IPS-18a (cell line): ENCODE measurements at regions not wholly inside any gene's neighbourhood (a gene's known extent, or its start where the extent isn't known, plus 50 kb on each side); places are given as distances from the start of the nearest gene placed in this dataset.

ENCODE experiments used
- H3K27ac ChIP-seq: one replicate; pipeline ENCODE4 v1.5.1; 2013; ENCODE audit warnings: low read length
- H3K27me3 ChIP-seq: one replicate; pipeline ENCODE4 v1.6.1; 2013; ENCODE audit warnings: mild to moderate bottlenecking, low read length; ENCODE audit not compliant: control insufficient read depth, insufficient read depth
- H3K36me3 ChIP-seq: one replicate; pipeline ENCODE4 v1.6.1; 2013; ENCODE audit warnings: low read depth, low read length; ENCODE audit not compliant: control insufficient read depth
- H3K4me1 ChIP-seq: one replicate; pipeline ENCODE4 v1.6.1; 2013; ENCODE audit warnings: low read depth, low read length; ENCODE audit not compliant: control insufficient read depth
- H3K4me3 ChIP-seq: one replicate; pipeline ENCODE4 v1.5.1; 2013; ENCODE audit warnings: low read length
- H3K9ac ChIP-seq: one replicate; pipeline ENCODE4 v1.6.1; 2013; ENCODE audit warnings: mild to moderate bottlenecking, low read length, moderate library complexity
- H3K9me3 ChIP-seq: one replicate; pipeline ENCODE4 v1.6.1; 2013; ENCODE audit warnings: low read depth, low read length; ENCODE audit not compliant: control insufficient read depth

DNA sequence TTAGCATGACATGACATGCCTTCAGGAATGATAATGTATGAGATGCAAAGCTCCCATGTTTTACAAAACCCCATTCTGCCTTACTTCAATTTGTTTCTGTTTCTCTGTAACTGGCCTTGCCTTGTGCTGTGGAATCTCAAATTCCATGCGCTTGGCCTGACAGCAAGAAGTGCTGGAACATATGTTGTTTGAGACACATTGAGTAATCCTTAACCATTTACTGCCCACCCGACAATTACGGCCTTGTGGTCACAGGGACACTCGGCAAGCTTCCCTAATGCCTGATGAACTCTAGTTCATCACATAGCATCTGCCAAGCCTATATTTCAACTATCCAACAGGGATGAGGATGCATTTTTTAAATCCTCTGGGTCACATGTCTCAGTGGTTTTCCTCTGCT lies 226.4 kb upstream of the CASK start:
- Histone ChIP-seq H3K4me1 (no peaks in the 10 kb centered on the region), H3K9me3 (peaks cover 17% of the 10 kb centered on the region), H3K36me3 (no peaks in the 10 kb centered on the region), H3K4me3 (no peak overlapping the region), H3K27ac (no peak overlapping the region), H3K27me3 (no peaks in the 10 kb centered on the region), H3K9ac (no peak overlapping the region)

DNA sequence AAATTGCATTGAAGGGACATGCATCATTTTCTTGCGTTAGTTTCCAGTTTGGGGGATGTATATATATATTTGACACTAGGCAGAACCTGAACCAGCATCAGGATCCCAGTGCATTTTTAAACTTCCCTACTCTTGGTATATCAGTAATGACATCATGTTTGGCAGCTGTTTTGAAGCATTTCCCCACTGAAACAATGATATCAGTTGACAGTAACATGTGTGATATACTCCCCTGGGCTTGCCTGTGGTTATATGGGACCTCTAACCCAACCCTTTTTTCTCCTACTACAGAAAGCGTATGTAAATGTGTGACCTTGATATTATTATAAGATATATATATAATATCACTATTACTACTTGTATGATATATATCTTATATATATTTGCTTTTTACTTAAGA lies 225.9 kb upstream of the CASK start:
- no peaks in the 10 kb centered on the region for H3K27me3 ChIP-seq
- H3K36me3 ChIP-seq, result no peaks in the 10 kb centered on the region

DNA sequence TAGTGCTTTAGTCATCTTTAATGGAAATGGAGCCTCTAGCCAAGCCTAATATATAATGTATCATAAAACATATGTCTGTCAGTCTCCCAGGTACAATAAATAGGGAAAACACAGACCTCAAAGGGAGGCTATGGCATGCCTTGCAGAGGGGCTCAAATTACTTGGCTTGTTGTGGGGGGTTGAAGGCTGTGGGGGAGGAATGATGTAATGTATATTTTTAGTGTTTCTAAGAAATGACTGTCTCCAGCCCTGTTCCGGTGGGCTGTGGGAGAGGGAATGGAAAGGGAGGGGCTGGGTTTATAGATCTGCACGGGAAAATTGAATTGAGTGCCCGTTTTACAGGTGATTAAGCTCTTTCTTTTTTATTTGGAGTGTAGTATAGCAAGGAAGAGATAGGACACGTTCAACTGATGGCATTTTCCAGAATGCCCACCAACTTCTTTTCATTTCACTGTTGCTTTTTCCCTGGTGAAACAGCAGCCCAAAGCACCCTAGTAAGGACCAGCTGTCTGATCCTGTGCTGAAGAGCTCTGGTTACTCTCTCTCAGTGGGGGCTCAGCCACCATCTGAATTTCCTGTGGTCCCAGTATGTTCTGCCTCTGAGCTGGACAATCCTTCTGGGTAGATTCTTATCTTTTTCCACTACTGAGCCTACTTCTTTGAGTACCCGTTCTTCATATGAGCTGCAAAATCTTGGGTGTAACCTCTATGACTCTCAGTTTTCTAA lies 220.7 kb upstream of the CASK start:
- Histone ChIP-seq H3K36me3 (no peaks in the 10 kb centered on the region), H3K4me1 (peaks cover 6% of the 10 kb centered on the region), H3K9me3 (peaks cover 13% of the 10 kb centered on the region), H3K4me3 (no peak overlapping the region), H3K9ac (no peak overlapping the region), H3K27me3 (no peaks in the 10 kb centered on the region), H3K27ac (no peak overlapping the region)

More for the DNA sequence above, 225.9 kb upstream of the CASK start:
- no peak overlapping the region for H3K4me3 ChIP-seq
- H3K4me1 ChIP-seq, result no peaks in the 10 kb centered on the region
- no peak overlapping the region for H3K9ac ChIP-seq
- no peak overlapping the region for H3K27ac ChIP-seq
- H3K9me3 ChIP-seq, result peaks cover 14% of the 10 kb centered on the region

DNA sequence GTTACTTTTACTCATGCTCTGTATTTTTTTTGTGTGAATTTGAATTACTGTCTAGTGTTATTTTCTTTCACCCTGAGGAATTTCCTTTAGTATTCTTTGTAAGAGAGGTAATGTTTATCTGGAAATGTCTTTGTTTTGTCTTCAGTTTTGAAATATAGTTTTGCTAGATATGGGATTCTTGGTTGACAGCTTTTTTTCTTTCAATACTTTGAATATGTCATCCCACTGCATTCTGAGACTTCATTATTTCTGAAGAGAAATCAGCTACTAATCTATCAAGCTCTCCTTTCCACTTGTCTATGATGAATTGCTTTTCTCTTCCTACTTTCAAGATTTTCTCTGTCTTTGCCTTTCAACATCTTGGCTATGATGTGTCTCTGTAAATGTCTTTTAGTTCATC lies 217.0 kb upstream of the CASK start:
- no peak overlapping the region for H3K27ac ChIP-seq
- H3K36me3 ChIP-seq, result no peaks in the 10 kb centered on the region
- H3K4me1 ChIP-seq, result peaks cover 6% of the 10 kb centered on the region
- H3K9me3 ChIP-seq, result peaks cover 11% of the 10 kb centered on the region
- H3K4me3 ChIP-seq, result no peak overlapping the region
- no peaks in the 10 kb centered on the region for H3K27me3 ChIP-seq
- H3K9ac ChIP-seq, result no peak overlapping the region

DNA sequence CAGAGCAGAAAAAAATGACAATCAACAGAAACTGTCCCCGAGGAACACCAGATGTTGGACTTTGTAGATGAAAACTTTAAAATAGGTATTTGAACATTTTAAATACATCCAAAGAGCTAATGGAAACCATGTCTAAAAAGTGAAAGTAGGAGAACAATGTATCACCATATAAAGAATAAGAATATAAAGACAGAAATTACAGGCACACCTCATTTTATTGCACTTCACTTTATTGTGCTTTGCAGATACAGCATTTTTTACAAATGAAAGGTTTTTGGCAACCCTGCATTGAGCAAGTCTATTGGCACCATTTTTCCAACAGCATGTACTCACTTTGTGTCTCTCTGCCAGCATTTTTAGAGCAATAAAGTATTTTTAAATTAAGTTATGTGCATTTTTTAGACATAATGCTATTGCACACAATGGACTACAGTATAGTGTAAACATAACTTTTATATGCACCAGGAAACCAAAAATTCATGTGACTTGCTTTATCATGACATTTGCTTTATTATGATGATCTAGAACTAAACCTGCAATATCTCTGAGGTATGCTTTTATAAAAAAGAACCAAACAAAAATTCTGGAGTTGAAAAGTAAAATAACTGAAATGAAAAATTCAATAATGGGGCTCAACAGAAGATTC lies 212.4 kb upstream of the CASK start:
- Histone ChIP-seq H3K36me3 (no peaks in the 10 kb centered on the region), H3K9ac (no peak overlapping the region), H3K27ac (no peak overlapping the region), H3K4me1 (no peaks in the 10 kb centered on the region), H3K27me3 (no peaks in the 10 kb centered on the region), H3K4me3 (no peak overlapping the region), H3K9me3 (peaks cover 23% of the 10 kb centered on the region)

DNA sequence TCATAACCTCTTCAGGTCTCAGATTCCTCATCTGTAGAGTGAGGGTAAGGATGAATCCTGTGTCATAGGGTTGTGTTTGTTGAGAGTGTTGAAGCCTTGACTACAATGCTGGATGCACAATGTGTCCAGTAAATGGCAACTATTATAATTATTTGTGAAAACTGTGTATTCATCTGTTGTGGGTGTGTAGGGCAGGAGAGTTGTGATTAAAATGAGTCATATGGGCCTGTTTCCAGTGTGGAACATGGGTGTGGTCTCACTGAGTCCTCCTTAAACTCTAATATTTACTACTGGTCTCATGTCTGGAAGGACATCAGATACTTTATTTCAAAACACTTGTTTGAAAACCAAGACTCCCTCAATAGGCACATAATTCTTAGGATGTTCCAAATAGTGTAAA lies 208.5 kb upstream of the CASK start:
- Histone ChIP-seq H3K4me1 (no peaks in the 10 kb centered on the region), H3K9ac (no peak overlapping the region), H3K27me3 (no peaks in the 10 kb centered on the region), H3K27ac (no peak overlapping the region), H3K36me3 (no peaks in the 10 kb centered on the region), H3K9me3 (peaks cover 29% of the 10 kb centered on the region), H3K4me3 (no peak overlapping the region)

DNA sequence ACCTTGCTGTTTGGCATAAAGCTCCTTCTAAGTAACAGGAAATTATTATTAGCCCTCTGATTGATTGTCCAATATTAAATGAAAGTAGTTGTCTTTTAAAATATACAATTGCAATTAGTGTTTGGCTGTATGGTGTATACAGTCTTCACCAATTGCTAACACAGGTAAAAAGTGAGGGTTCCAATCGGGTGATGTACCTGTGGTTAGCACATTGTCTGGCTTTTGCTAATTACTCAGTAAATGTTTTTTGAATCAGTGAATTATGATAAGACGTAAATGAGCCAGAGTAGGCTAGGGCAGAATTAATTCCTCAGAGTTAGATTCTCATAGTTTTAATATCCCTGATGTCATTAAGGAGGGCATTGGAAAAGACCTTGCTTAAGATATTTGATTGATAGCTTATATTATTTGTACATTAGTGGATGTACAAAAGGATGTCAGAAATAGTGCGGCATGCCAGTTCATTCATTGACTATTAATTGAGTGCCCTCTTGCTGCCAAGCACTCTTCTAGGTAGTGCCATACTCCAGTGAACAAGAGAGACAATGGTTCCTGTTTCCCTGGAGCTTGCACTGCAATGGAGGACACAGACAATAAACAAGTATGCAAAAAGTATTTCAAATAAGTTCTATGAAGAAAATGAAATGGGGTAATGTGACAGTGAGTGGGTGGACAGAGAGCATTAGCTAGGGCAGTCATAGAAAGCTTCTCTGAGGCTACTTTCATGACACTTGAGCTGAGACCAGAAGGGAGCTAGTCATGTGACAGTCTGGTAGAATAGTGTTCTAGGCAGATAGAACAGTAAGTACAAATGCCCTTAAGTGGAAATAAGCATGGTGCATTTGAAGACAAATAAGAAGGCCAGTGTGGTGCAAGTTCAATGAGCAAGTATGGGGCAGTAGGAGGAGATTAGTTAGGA lies 205.9 kb upstream of the CASK start:
- no peak overlapping the region for H3K9ac ChIP-seq
- no peaks in the 10 kb centered on the region for H3K36me3 ChIP-seq
- no peaks in the 10 kb centered on the region for H3K4me1 ChIP-seq
- no peaks in the 10 kb centered on the region for H3K27me3 ChIP-seq
- H3K9me3 ChIP-seq, result peaks cover 19% of the 10 kb centered on the region
- no peak overlapping the region for H3K4me3 ChIP-seq
- H3K27ac ChIP-seq, result no peak overlapping the region

DNA sequence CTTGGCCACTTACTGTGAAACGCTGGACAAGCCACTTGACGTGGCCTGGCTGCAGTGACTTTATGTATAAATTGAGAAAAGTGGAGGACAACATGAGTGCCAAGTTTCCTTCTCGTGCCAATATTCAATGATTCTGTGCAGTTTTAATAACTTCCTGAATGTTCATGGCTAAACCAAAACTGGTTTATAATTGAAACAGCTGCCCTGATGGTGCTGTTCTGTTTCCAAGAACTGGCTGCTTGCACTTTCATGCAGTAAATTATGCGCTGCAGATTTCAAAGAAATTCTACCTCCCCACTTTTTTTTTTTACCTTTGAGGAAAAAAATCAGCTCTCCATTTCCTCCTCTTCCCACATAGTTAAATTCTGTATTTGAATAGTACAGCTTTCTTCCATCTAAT lies 205.2 kb upstream of the CASK start:
- H3K36me3 ChIP-seq, result no peaks in the 10 kb centered on the region
- no peak overlapping the region for H3K9ac ChIP-seq
- no peak overlapping the region for H3K27ac ChIP-seq
- H3K9me3 ChIP-seq, result peaks cover 14% of the 10 kb centered on the region
- H3K4me3 ChIP-seq, result no peak overlapping the region
- H3K27me3 ChIP-seq, result no peaks in the 10 kb centered on the region
- H3K4me1 ChIP-seq, result no peaks in the 10 kb centered on the region

DNA sequence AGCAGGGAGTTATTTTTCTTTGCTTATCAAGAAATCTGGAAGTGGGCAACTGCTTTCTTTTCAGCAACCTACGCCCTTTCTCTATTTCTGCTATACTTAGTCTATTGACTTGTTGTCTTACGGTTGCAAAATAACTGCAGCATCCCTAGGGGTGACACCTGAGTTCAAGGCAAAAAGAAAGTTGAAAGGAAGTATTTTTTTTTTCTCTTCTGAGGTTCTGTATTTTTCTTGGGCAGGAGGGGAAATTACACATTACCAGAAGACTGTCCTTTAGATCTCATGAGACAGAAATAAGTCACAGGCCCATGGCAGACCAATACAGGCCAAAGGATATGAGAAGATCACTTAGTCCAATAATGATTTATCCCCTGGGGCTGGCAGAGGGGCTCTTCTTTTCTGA lies 204.7 kb upstream of the CASK start:
- no peaks in the 10 kb centered on the region for H3K27me3 ChIP-seq
- no peak overlapping the region for H3K9ac ChIP-seq
- no peaks in the 10 kb centered on the region for H3K36me3 ChIP-seq
- no peak overlapping the region for H3K4me3 ChIP-seq
- H3K27ac ChIP-seq, result no peak overlapping the region
- H3K9me3 ChIP-seq, result peaks cover 11% of the 10 kb centered on the region
- no peaks in the 10 kb centered on the region for H3K4me1 ChIP-seq

DNA sequence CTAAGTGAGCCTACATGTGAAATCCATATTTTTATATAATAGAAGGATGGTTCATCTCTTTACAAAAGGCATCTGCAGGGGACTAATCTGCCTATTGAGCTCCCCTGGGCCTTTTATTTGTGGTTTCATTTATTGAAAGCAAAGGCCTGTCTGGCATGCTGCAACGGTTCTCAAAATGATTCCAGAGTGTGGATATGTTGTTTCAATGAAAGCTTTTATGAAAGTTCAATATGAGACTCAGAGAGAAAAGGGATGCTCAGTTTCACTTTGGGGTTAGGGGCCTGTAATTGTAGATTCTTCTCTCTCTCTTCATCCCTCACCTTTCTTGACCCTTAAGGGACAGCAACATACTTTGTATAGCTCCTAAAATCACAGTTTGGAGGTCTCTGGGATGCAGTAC lies 204.2 kb upstream of the CASK start:
- Histone ChIP-seq H3K27ac (no peak overlapping the region), H3K4me1 (no peaks in the 10 kb centered on the region), H3K9ac (no peak overlapping the region), H3K27me3 (no peaks in the 10 kb centered on the region), H3K4me3 (no peak overlapping the region), H3K36me3 (no peaks in the 10 kb centered on the region), H3K9me3 (peaks cover 8% of the 10 kb centered on the region)

DNA sequence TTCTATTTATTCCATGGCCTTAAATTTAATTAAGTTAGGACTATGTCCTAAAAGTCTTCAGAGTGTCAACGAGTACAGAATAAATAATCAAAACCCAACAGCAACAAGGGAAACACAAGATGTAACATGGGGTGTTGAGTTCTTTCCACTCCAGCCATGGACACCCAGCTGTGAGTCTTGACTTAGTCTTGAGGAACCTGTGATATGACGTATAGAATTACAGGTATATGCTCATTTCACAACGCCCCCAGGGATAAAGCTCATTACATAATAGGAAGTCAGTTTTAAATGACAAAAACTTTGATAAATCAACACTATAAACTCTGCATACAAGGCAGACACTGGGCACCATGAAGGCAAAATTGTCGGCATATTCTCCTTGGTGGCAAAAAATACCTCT lies 200.0 kb upstream of the CASK start:
- H3K27me3 ChIP-seq, result no peaks in the 10 kb centered on the region
- H3K27ac ChIP-seq, result no peak overlapping the region
- no peak overlapping the region for H3K4me3 ChIP-seq
- H3K9me3 ChIP-seq, result peaks cover 6% of the 10 kb centered on the region
- H3K4me1 ChIP-seq, result no peaks in the 10 kb centered on the region
- no peak overlapping the region for H3K9ac ChIP-seq
- H3K36me3 ChIP-seq, result no peaks in the 10 kb centered on the region
